MCF 10A (cell line): ENCODE measurements at regions not wholly inside any gene's neighbourhood (a gene's known extent, or its start where the extent isn't known, plus 50 kb on each side); places are given as distances from the start of the nearest gene placed in this dataset.
A peak's percentile ranks its signal among the peaks of the same experiment; 100 is the strongest.

ENCODE experiments used
- BruUV-seq: library from RNA; stranded (reverse); fragments of 400-500 nt; replicated peaks from 2 replicates; lab custom pipeline; 2021; lab: Mats Ljungman, UMichigan
- CTCF ChIA-PET: fragments of 300-600 bp; sonication (Branson Sonifier 250); formaldehyde crosslinking; extraction: SDS; loops from one replicate; lab custom pipeline; 2021; ENCODE audit warnings: antibody characterized with exemption, inconsistent platforms; lab: Yijun Ruan, JAX
- POLR2A ChIA-PET: fragments of 300-600, 350-650 bp; sonication (Branson Sonifier 250); formaldehyde crosslinking; extraction: SDS; loops from one replicate; lab custom pipeline; 2020; ENCODE audit warnings: antibody characterized with exemption, inconsistent platforms; lab: Yijun Ruan, JAX
- DNase-seq: peaks from one replicate; pipeline ENCODE4 v3.0.0-alpha.2; 2018; ENCODE audit not compliant: unreplicated experiment
- H3K27ac Mint-ChIP-seq: one replicate; pipeline ENCODE4 v1.8.0; 2022; ENCODE audit warnings: mild to moderate bottlenecking, low read depth, mixed read lengths; ENCODE audit not compliant: unreplicated experiment
- H3K27me3 Mint-ChIP-seq: one replicate; pipeline ENCODE4 v1.8.0; 2022; ENCODE audit warnings: mixed read lengths; ENCODE audit not compliant: insufficient read depth, unreplicated experiment
- H3K36me3 Mint-ChIP-seq: one replicate; pipeline ENCODE4 v1.8.0; 2022; ENCODE audit warnings: mild to moderate bottlenecking, moderate library complexity, mixed read lengths; ENCODE audit not compliant: insufficient read depth, unreplicated experiment
- H3K4me1 Mint-ChIP-seq: one replicate; pipeline ENCODE4 v1.8.0; 2022; ENCODE audit warnings: mixed read lengths; ENCODE audit not compliant: insufficient read depth, unreplicated experiment
- H3K4me3 Mint-ChIP-seq: one replicate; pipeline ENCODE4 v1.8.0; 2022; ENCODE audit warnings: mild to moderate bottlenecking, moderate library complexity, mixed read lengths; ENCODE audit not compliant: unreplicated experiment
- H3K9me3 Mint-ChIP-seq: one replicate; pipeline ENCODE4 v1.8.0; 2022; ENCODE audit warnings: mixed read lengths; ENCODE audit not compliant: unreplicated experiment
- intact Hi-C: fragments of 100-400 bp; cut with micrococcal nuclease; formaldehyde crosslinking; loops from 2 replicates; pipeline ENCODE4 v1.14.1; 2022
- TF ChIP-seq, protein P1 (sequence below): fragments of 200-600 bp; IDR thresholded peaks from one replicate; pipeline ENCODE4 v1.8.0; 2022; ENCODE audit warnings: antibody characterized with exemption, mild to moderate bottlenecking; ENCODE audit not compliant: unreplicated experiment

DNA sequence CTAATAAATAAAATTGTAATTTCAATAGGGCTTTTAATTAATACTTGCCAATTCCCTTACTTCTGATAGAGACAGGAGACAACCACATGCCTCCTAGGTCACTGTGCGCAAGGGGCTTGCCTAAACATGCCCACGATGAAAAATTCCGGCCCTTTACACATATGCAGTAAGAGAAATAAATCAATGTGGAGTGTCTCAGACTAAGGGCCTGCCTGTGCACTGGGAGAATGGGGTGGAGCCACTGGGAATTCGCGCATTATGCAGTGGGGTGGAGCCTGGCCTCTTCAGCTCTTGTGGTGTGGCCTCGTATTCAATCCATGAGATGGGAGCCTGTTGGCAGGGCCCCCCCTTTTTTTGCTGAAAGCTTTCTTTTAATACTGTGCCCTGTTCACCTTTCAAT, 484.5 kb downstream of the PDGFC start:
- intact Hi-C loops = no loop called here
- Mint-ChIP-seq H3K36me3 (no peaks in the 10 kb centered on the region), H3K4me1 (no peaks in the 10 kb centered on the region), H3K9me3 (no peaks in the 10 kb centered on the region), H3K27ac (no peak overlapping the region), H3K4me3 (no peak overlapping the region), H3K27me3 (no peaks in the 10 kb centered on the region)
- no TSS peak for BruUV-seq
- ChIA-PET POLR2A (interaction anchor here (0.6 to 0.7 kb wide), 4 partner anchors 40 to 1623 kb away, joined by 3 to 4 read pairs (median 3); no protein-coding TSS in a partner anchor), CTCF (interaction anchor here (0.6 kb wide), 1 partner anchor 582 kb away, joined by 3 read pairs; no protein-coding TSS in a partner anchor)
- TF ChIP-seq, protein P1, sequence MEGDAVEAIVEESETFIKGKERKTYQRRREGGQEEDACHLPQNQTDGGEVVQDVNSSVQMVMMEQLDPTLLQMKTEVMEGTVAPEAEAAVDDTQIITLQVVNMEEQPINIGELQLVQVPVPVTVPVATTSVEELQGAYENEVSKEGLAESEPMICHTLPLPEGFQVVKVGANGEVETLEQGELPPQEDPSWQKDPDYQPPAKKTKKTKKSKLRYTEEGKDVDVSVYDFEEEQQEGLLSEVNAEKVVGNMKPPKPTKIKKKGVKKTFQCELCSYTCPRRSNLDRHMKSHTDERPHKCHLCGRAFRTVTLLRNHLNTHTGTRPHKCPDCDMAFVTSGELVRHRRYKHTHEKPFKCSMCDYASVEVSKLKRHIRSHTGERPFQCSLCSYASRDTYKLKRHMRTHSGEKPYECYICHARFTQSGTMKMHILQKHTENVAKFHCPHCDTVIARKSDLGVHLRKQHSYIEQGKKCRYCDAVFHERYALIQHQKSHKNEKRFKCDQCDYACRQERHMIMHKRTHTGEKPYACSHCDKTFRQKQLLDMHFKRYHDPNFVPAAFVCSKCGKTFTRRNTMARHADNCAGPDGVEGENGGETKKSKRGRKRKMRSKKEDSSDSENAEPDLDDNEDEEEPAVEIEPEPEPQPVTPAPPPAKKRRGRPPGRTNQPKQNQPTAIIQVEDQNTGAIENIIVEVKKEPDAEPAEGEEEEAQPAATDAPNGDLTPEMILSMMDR = no peak
- DNase-seq = no peak

- Mint-ChIP-seq H3K27ac (no peak overlapping the region), H3K4me1 (peaks cover under 1% of the 10 kb centered on the region), H3K9me3 (no peaks in the 10 kb centered on the region), H3K27me3 (no peaks in the 10 kb centered on the region), H3K4me3 (no peak overlapping the region), H3K36me3 (no peaks in the 10 kb centered on the region)
- DNase-seq = no peak
- ChIA-PET CTCF (interaction anchor here (1.1 to 2.0 kb wide), 2 partner anchors 204 to 486 kb away, joined by 3 to 8 read pairs; no protein-coding TSS in a partner anchor), POLR2A (no interaction called here)
- no TSS peak for BruUV-seq
- TF ChIP-seq, protein P1 = no peak
- intact Hi-C loops = no loop called here
Observed at GRCh38 chr4:156481845-156482244, 489.8 kb downstream of the PDGFC start.

DNA sequence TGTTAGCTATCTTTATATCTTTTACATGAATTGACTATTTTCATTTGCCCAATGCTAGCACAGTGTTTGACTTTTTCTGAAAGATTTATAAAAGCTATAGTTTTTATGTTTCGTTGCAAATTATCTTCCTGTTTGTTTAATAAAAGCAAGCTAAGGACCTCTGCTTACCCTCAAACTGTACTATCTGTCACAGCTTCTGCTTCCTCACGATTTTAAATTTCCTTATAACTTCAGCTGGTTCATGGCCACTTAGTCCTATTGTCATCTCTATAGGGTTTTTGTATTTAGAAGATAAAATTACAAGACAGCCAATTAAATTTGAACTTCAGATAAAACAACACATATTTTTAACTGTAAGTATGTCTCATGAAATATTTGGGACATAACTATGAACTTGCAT, 494.0 kb downstream of the PDGFC start:
- no TSS peak for BruUV-seq
- no peaks in the 10 kb centered on the region for H3K27me3 Mint-ChIP-seq
- intact Hi-C loops = loop anchor here (5.0 to 10.0 kb wide), 7 partner anchors 115 to 1695 kb away; partner anchors contain the start of genes CTSO and GASK1B
- ChIA-PET CTCF (interaction anchor here (0.5 to 6.6 kb wide), 11 partner anchors 11 to 568 kb away, joined by 3 to 93 read pairs (median 4); partner anchors contain the start of gene PDGFC), POLR2A (interaction anchor here (0.8 to 1.9 kb wide), 3 partner anchors 10 to 246 kb away, joined by 3 to 4 read pairs (median 3); no protein-coding TSS in a partner anchor)
- H3K27ac Mint-ChIP-seq = no peak overlapping the region
- DNase-seq = no peak
- peaks cover 11% of the 10 kb centered on the region for H3K4me1 Mint-ChIP-seq
- no peaks in the 10 kb centered on the region for H3K9me3 Mint-ChIP-seq
- H3K4me3 Mint-ChIP-seq = no peak overlapping the region
- H3K36me3 Mint-ChIP-seq = no peaks in the 10 kb centered on the region
- TF ChIP-seq, protein P1 = no peak

GRCh38 chr4:156476359-156476758, 495.2 kb downstream of the PDGFC start:
- ChIA-PET CTCF (interaction anchor here (0.5 to 6.6 kb wide), 24 partner anchors 19 to 737 kb away, joined by 3 to 93 read pairs (median 5); partner anchors contain the start of gene PDGFC), POLR2A (interaction anchor here (0.7 to 4.8 kb wide), 11 partner anchors 12 to 493 kb away, joined by 3 to 53 read pairs (median 5); partner anchors contain the start of gene PDGFC)
- no peaks in the 10 kb centered on the region for H3K27me3 Mint-ChIP-seq
- peak overlapping the region; percentile 88 for H3K27ac Mint-ChIP-seq
- DNase-seq = peak; percentile 82
- H3K9me3 Mint-ChIP-seq = no peaks in the 10 kb centered on the region
- no TSS peak for BruUV-seq
- H3K4me3 Mint-ChIP-seq = peak overlapping the region; percentile 15
- intact Hi-C loops = loop anchor here (1.0 to 10.0 kb wide), 8 partner anchors 116 to 1696 kb away; partner anchors contain the start of genes CTSO and GASK1B
- TF ChIP-seq, protein P1 = no peak
- H3K36me3 Mint-ChIP-seq = no peaks in the 10 kb centered on the region
- peaks cover 11% of the 10 kb centered on the region for H3K4me1 Mint-ChIP-seq
